GM18505 (cell line): ENCODE measurements at regions not wholly inside any gene's neighbourhood (a gene's known extent, or its start where the extent isn't known, plus 50 kb on each side); places are given as distances from the start of the nearest gene placed in this dataset.
"Not testable (repeated sequence)": the region's sequence is repeated elsewhere in the genome, so short reads cannot be mapped to it uniquely, and the experiment has no call there.

Source experiments
- ATAC-seq: cut with Tn5 transposase; IDR thresholded peaks from one replicate; pipeline ENCODE4 v1.9.1; 2021; ENCODE audit not compliant: unreplicated experiment
- POLR2A ChIP-seq: IDR thresholded peaks from 4 replicates; pipeline ENCODE4 v1.6.1; 2011; ENCODE audit warnings: borderline replicate concordance; ENCODE audit not compliant: insufficient read depth, insufficient read length; ENCODE audit errors: extremely low read depth

- TF ChIP-seq POLR2A, result no peak
- no peak for ATAC-seq
Measured at GRCh38 chr16:60481591-60481990, 1554.6 kb downstream of the CDH8 start.

DNA sequence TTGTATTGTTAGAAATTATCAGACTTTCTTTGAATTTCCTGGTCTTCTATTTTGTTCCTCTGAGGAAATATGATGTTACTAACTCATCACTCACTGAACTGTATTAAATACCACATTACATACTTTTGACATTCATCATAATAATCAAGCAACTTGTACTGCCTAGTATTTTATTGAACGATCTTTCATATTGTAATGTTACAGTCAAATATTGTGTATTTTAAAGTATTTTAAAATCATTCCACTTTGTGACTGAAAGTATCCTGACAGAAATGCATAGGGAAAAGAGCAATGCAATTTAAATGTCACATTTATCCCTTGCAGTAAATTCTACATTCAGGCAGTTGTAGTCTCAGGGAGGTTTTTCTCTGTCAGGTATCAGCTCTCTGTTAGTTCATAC, 1557.4 kb downstream of the CDH8 start:
- ATAC-seq, result no peak
- no peak for TF ChIP-seq POLR2A

DNA sequence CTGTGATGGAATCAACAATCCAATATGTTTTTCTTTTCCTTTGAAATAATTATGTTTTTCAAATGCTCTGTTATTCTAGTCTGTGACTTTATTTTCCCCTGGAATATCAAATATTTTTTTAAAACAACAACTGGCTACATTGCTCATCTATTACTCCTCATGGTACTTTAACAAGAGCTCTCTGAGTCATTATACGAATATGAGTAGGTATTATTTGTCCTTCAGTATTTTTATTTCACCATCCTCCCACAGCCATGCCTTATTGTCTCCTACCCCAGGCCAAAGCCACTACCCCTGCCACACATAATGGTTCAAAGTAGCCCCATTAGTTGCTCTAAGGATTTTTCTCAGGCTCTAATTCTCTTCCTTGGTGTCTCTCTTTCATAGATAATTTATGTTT, 1572.3 kb downstream of the CDH8 start:
- no peak for ATAC-seq
- TF ChIP-seq POLR2A, result no peak

DNA sequence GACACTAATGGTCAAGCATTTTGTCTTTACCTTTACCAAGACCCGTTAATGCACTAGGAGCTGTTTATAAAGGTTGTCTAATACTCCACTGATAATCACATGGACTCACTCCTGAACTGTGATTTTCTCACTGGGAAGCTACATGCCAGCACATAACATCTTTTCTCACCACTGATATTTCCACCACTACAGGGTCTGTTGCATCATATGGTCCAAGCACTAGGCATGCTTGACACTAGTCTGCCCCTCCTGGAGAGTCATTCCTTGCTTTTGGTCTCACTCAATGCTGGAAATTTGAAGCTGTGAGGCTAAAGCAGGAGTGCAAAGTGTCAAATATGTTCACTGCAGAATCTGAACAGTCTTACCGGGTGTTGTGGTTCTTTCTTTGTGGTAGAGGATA, 1576.8 kb downstream of the CDH8 start:
- no peak for TF ChIP-seq POLR2A
- ATAC-seq, result no peak

DNA sequence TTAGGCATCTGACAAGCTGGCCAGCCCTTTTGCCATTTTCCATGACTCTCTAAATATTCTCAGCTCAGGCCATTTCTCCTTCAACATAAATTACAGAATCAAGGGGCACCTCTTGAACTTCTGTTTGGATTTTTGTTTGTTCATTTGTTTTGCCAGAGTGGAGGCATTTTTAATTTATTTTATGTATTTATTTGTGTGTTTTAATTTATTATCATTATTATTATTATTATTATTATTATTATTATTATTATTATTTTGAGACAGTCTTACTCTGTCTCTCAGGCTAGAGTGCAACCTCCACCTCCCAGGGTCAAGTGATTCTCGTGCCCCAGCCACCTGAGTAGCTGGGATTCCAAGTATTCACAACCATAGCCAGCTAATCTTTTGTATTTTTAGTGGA, 1578.0 kb downstream of the CDH8 start:
- TF ChIP-seq POLR2A, result no peak
- ATAC-seq, result no peak

GRCh38 chr16:60452646-60453045, 1583.6 kb downstream of the CDH8 start:
- ATAC-seq, result no peak
- TF ChIP-seq POLR2A, result no peak

GRCh38 chr16:60438894-60439293, 1597.3 kb downstream of the CDH8 start:
- TF ChIP-seq POLR2A, result no peak
- ATAC-seq, result no peak

DNA sequence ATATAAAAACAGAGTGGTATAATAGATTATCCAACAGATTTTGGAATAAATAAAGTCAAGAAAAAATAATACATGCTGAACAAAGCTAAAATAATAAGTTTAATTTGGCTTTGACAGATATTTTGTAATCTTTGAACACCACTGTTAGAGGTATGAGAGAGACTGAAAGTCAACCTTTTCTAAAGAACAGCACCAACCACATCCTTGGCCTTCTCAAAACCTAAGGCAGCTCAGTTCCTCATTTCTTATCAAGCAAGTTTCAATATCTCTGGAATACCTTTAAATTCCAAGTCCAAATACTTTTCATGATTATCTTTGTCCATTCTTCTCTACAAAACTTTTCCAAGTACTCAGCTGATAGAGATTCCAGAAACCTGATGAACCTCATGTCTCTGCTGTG, 1603.8 kb downstream of the CDH8 start:
- ATAC-seq, result no peak
- TF ChIP-seq POLR2A, result no peak

GRCh38 chr16:60419859-60420258, 1616.4 kb downstream of the CDH8 start:
- no peak for ATAC-seq
- TF ChIP-seq POLR2A, result no peak

GRCh38 chr16:60414613-60415012, 1621.6 kb downstream of the CDH8 start:
- no peak for ATAC-seq
- TF ChIP-seq POLR2A, result no peak

- no peak for TF ChIP-seq POLR2A
- ATAC-seq, result no peak
Measured at GRCh38 chr16:60413969-60414368, 1622.3 kb downstream of the CDH8 start.

GRCh38 chr16:60407606-60408005, 1628.6 kb downstream of the CDH8 start:
- TF ChIP-seq POLR2A, result no peak
- ATAC-seq, result no peak

- ATAC-seq, result no peak
- TF ChIP-seq POLR2A, result no peak
Measured at GRCh38 chr16:60407034-60407433, 1629.2 kb downstream of the CDH8 start.

DNA sequence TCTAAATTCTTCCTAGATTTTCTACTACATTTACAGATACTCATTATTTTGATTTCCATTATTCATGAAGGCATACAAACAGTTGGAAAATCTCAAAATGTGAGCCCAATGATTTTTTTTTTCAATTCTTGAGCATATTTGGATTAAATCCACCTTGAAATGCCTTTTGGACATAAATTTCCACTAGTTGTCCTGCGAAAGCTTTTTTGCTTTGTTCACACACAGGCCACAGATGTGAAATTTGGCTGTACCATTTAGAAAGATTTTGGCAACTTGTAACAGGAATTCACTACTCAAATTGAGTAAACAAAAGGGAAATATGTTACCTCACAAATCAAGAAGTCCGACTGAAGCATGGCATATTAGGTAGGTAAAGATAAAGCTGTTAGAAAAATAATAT, 1631.0 kb downstream of the CDH8 start:
- no peak for TF ChIP-seq POLR2A
- ATAC-seq, result no peak

DNA sequence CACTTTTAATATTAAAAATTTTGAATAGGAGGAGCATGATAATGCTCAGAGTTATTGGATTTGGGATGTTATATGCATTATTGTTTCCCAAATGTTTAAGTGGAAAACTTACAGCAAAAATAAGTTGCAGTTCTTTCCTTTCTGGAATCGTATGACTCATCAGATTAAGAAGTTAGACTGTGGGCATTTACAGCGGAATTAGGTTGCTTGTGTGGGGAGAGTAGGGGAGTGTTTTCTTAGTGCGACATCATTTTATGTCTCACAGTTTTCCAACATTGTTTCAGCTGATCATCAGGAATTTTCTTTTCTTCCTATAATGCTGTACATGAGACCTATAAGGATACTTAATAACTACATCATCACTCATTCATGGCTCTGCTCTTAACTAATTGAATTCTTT, 1631.8 kb downstream of the CDH8 start:
- ATAC-seq, result no peak
- no peak for TF ChIP-seq POLR2A

DNA sequence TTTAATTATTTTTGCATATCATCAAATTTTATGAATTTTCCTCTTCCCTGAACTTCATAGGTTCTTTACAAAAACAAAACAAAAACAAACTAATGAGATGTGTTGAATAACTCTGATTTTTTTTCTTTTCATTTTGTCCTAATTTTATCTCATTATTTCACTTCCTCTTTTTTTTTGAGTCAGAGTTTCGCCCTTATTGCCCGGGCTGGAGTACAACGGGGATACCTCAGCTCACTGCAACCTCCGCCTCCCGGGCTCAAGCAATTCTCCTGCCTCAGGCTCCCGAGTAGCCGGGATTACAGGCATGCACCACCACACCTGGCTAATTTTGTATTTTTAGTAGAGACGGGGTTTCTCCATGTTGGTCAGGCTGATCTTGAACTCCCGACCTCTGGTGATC, 1633.3 kb downstream of the CDH8 start:
- not testable (repeated sequence) for ATAC-seq
